Activated effector memory CD4-positive, alpha-beta T cell treated with anti-CD3 and anti-CD28 coated beads, Interleukin-2, amount 50 U/mL, for 16 hours (primary cell): ENCODE measurements at regions not wholly inside any gene's neighbourhood (a gene's known extent, or its start where the extent isn't known, plus 50 kb on each side); places are given as distances from the start of the nearest gene placed in this dataset.

ENCODE experiments used
- DNase-seq: peaks from one replicate; pipeline ENCODE4 v3.0.0-alpha.2; 2020

- no peak for DNase-seq
These were observed 366.8 kb upstream of the ZNF385D start for GRCh38 chr3:22117751-22118346.

- DNase-seq = no peak
These were observed 367.5 kb upstream of the ZNF385D start for GRCh38 chr3:22118542-22118941.

GRCh38 chr3:22121068-22121701 lies 370.2 kb upstream of the ZNF385D start:
- no peak for DNase-seq

- DNase-seq = no peak
These were observed 371.6 kb upstream of the ZNF385D start for GRCh38 chr3:22122567-22122966.

- no peak for DNase-seq
These were observed 378.1 kb upstream of the ZNF385D start for GRCh38 chr3:22129101-22129500.

GRCh38 chr3:22141769-22142168 lies 390.8 kb upstream of the ZNF385D start:
- DNase-seq = no peak

GRCh38 chr3:22147161-22147560 lies 396.2 kb upstream of the ZNF385D start:
- no peak for DNase-seq

- no peak for DNase-seq
These were observed 405.9 kb upstream of the ZNF385D start for GRCh38 chr3:22156868-22157267.

GRCh38 chr3:22157848-22158247 lies 406.8 kb upstream of the ZNF385D start:
- DNase-seq = no peak

- no peak for DNase-seq
These were observed 408.1 kb upstream of the ZNF385D start for GRCh38 chr3:22159004-22159695.

GRCh38 chr3:22161315-22161714 lies 410.3 kb upstream of the ZNF385D start:
- no peak for DNase-seq

- no peak for DNase-seq
These were observed 419.4 kb upstream of the ZNF385D start for GRCh38 chr3:22170370-22170769.

GRCh38 chr3:22172964-22173363 lies 422.0 kb upstream of the ZNF385D start:
- no peak for DNase-seq

GRCh38 chr3:22175947-22176346 lies 424.9 kb upstream of the ZNF385D start:
- DNase-seq = no peak

GRCh38 chr3:22176911-22177310 lies 425.9 kb upstream of the ZNF385D start:
- DNase-seq = no peak

- DNase-seq = no peak
These were observed 438.6 kb upstream of the ZNF385D start for GRCh38 chr3:22189616-22190015.

- no peak for DNase-seq
These were observed 448.1 kb upstream of the ZNF385D start for GRCh38 chr3:22199095-22199494.

GRCh38 chr3:22208844-22209243 lies 457.8 kb upstream of the ZNF385D start:
- DNase-seq = no peak

- no peak for DNase-seq
These were observed 458.6 kb upstream of the ZNF385D start for GRCh38 chr3:22209578-22209977.

GRCh38 chr3:22210693-22211092 lies 459.7 kb upstream of the ZNF385D start:
- DNase-seq = no peak

GRCh38 chr3:22216601-22217000 lies 465.6 kb upstream of the ZNF385D start:
- no peak for DNase-seq

GRCh38 chr3:22225161-22225560 lies 474.2 kb upstream of the ZNF385D start:
- DNase-seq = no peak

- DNase-seq = no peak
These were observed 477.7 kb upstream of the ZNF385D start for GRCh38 chr3:22228705-22229104.

- no peak for DNase-seq
These were observed 480.1 kb upstream of the ZNF385D start for GRCh38 chr3:22231061-22231460.
